ENCODE measurements at regions not wholly inside any gene's neighbourhood (a gene's known extent, or its start where the extent isn't known, plus 50 kb on each side); places are given as distances from the start of the nearest gene placed in this dataset.

DNA sequence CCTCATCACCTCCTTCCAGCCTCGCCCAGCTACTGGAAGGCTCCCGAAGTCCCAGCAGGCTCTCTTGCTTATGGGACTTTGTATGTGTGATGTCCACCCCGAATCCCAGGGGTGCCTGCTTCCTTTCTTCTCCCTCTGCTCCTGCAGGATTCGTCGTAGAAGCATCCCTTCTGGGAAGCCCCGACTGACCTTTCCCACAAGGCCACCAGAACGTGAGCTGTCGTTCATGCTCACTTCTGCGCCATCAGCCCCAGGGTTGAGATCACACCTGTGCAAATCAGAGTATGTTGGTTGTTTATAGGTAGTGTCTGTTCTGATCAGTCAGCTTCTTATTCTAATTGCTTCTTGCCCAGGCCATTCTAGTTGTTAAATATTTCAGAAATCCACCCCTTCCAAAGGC lies 101.8 kb downstream of the HS1BP3 start (continued):
- no peak for TF ChIP-seq EGR1 (IDR thresholded peaks at IDR 0.05; ENCODE audit: borderline replicate concordance, low read depth, low read length)
- no peak for TF ChIP-seq YY1 (IDR thresholded peaks at IDR 0.05; ENCODE audit: low read depth, low read length)
